Ovary (tissue), 7 donors: ENCODE measurements at regions not wholly inside any gene's neighbourhood (a gene's known extent, or its start where the extent isn't known, plus 50 kb on each side); places are given as distances from the start of the nearest gene placed in this dataset.
"Not testable (repeated sequence)": the region's sequence is repeated elsewhere in the genome, so short reads cannot be mapped to it uniquely, and the experiment has no call there.

Experiments
- DNase-seq, 5 donors: peaks; one replicate each; pipeline ENCODE4 v3.0.0-alpha.2; 2019 to 2020
- H3K27ac ChIP-seq, 2 donors: fragments of 200-600 bp; one replicate each; pipeline versions ENCODE4 v1.5.1 to v1.8.0; 2019 to 2022
- H3K27me3 ChIP-seq: fragments of 200-600 bp; one replicate; pipeline ENCODE4 v1.8.0; 2022
- H3K36me3 ChIP-seq: fragments of 200-600 bp; sonication (generic); one replicate; pipeline ENCODE4 v1.5.1; 2019
- H3K4me1 ChIP-seq: one replicate; pipeline ENCODE4 v1.8.1; 2013; ENCODE audit warnings: mild to moderate bottlenecking, moderate library complexity; ENCODE audit not compliant: insufficient read depth
- H3K4me3 ChIP-seq: fragments of 200-600 bp; sonication (generic); one replicate; pipeline ENCODE4 v1.5.1; 2017
- H3K9me3 ChIP-seq, 2 donors: fragments of 200-600 bp in 1 of 2; sonication (generic) in 1 of 2; one replicate each; pipeline versions ENCODE4 v1.5.1 to v1.8.1; 2013 to 2019; ENCODE audit warnings: mild to moderate bottlenecking in 1 of 2, moderate library complexity in 1 of 2
- EP300 ChIP-seq: sonication (generic); formaldehyde crosslinking; IDR thresholded peaks from one replicate; pipeline ENCODE4 v1.6.1; 2017; ENCODE audit warnings: antibody characterized with exemption
- POLR2A ChIP-seq: fragments of 450-650 bp; IDR thresholded peaks from one replicate; pipeline ENCODE4 v1.6.1; 2017; ENCODE audit warnings: antibody characterized with exemption, mild to moderate bottlenecking, moderate library complexity
- WGBS, 3 donors: extraction: QIAGEN DNeasy Blood & Tissue Kit in 1 of 3; methylation state at CpG; one replicate each; pipeline versions ENCODE4 v1.1.5 to v1.1.7; 2013 to 2017; 5-methylcytosine and 5-hydroxymethylcytosine counted together
- intact Hi-C, 4 donors: fragments of 100-400 bp; cut with DNase I; formaldehyde crosslinking; loops; one replicate each; pipeline versions ENCODE4 v1.11.0 to v1.15.1; 2022 to 2023
- TF ChIP-seq, protein P1 (sequence below), 3 donors: fragments of 450-650 bp in 2 of 3; fragments of 200-600 bp in 1 of 3; IDR thresholded peaks; one replicate each; pipeline versions ENCODE4 v1.5.1 to v1.8.0; 2016 to 2022; ENCODE audit warnings: antibody characterized with exemption in 3 of 3, mild to moderate bottlenecking in 1 of 3
- donor health status: DM: no; HTN: no; CAD: no; lungs with moderate emphysema.
- donor health status: DM: no; HTN: no; CAD: no.
- donor health status: Bipolar disorder and iron deficiency.
- donor health status: DM: no; HTN: no; CAD: no.
- donor health status: DM: yes; HTN: yes; CAD: no.

DNA sequence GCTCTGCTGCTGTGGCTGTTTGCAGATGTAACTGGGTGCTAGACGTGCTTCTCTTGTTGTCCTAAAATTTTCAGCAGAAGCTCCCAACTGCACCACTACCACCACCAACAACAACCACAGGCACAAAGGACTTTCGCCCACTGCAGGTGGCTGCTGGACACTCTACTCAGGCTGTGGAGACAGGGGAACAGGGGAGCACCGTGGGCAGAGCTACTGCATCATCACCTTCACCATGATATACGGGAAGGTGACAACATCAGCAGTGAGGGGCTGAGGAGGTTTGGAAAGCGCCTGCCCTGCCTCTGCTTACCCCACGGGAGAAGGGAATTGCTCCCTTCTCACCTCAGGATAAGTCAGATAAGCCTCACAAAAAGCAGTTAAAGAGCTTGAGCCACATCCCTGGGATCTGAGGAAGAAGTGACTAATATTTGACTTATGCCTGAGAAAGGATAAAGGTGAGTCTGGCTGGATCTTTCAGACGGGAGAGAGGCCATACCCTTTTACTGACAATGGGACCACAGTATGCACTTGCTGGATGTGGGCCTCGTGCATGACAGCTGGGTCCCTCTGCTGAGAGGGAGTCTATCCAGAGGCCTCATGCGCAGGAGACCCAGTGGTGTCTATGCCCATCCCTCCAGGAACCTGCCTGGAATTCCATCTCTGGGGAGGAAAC lies 217.6 kb downstream of the KLF6 start:
- WGBS, 3 donors: 71 to 79% (median 78%) methylated on average over 9 of the region's 9 CpGs
- Histone ChIP-seq H3K4me1 (no peaks in the 10 kb centered on the region), H3K27ac (no peak overlapping the region), H3K4me3 (no peak overlapping the region), H3K27me3 (no peaks in the 10 kb centered on the region), H3K36me3 (no peaks in the 10 kb centered on the region), H3K9me3 (no peaks in the 10 kb centered on the region)
- DNase-seq: no peak
- intact Hi-C loops: no loop called here
- TF ChIP-seq, protein P1, sequence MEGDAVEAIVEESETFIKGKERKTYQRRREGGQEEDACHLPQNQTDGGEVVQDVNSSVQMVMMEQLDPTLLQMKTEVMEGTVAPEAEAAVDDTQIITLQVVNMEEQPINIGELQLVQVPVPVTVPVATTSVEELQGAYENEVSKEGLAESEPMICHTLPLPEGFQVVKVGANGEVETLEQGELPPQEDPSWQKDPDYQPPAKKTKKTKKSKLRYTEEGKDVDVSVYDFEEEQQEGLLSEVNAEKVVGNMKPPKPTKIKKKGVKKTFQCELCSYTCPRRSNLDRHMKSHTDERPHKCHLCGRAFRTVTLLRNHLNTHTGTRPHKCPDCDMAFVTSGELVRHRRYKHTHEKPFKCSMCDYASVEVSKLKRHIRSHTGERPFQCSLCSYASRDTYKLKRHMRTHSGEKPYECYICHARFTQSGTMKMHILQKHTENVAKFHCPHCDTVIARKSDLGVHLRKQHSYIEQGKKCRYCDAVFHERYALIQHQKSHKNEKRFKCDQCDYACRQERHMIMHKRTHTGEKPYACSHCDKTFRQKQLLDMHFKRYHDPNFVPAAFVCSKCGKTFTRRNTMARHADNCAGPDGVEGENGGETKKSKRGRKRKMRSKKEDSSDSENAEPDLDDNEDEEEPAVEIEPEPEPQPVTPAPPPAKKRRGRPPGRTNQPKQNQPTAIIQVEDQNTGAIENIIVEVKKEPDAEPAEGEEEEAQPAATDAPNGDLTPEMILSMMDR (IDR thresholded peaks at IDR 0.05): no peak
- TF ChIP-seq EP300: no peak

DNA sequence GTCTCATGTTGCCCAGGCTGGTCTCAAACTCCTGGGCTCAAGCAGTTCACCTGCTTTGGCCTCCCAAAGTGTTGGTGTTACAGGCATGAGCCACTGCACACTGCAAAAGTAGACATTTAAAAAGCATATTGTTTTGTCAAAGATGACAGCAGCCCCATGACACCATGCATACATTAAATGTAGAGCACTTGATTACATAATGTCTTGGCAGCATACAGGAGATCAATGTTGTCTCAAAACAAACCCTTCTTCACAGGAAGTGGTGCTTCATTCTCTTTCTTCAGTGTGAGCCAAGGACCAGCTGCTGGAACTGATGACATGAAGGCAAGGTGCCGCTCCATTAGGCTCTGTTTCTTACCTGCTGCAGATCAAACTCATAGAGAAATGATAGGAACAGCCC lies 218.4 kb downstream of the KLF6 start:
- H3K4me1 ChIP-seq: no peaks in the 10 kb centered on the region
- TF ChIP-seq EP300 (no peak), POLR2A (no peak)
- TF ChIP-seq, protein P1 (IDR thresholded peaks at IDR 0.05): no peak
- H3K4me3 ChIP-seq: no peak overlapping the region
- intact Hi-C loops: no loop called here
- DNase-seq: no peak
- no peaks in the 10 kb centered on the region for H3K36me3 ChIP-seq
- no peak overlapping the region for H3K27ac ChIP-seq
- no peaks in the 10 kb centered on the region for H3K9me3 ChIP-seq
- WGBS, 3 donors: 70 to 98% (median 86%) methylated on average over 1 of the region's 1 CpG
- H3K27me3 ChIP-seq: no peaks in the 10 kb centered on the region

- intact Hi-C loops: no loop called here
- DNase-seq: no peak
- WGBS, 3 donors: 90 to 93% (median 93%) methylated on average over 7 of the region's 7 CpGs
- Histone ChIP-seq H3K27ac (no peak overlapping the region), H3K4me3 (no peak overlapping the region), H3K27me3 (no peaks in the 10 kb centered on the region), H3K4me1 (no peaks in the 10 kb centered on the region), H3K36me3 (no peaks in the 10 kb centered on the region), H3K9me3 (no peaks in the 10 kb centered on the region)
- TF ChIP-seq POLR2A (no peak), EP300 (no peak)
- TF ChIP-seq, protein P1 (IDR thresholded peaks at IDR 0.05): no peak
Observed at GRCh38 chr10:3564346-3565002, 220.5 kb downstream of the KLF6 start.

- H3K4me3 ChIP-seq: no peak overlapping the region
- 82 to 94% (median 85%) methylated on average over 3 of the region's 3 CpGs for WGBS, 3 donors
- no peaks in the 10 kb centered on the region for H3K27me3 ChIP-seq
- no peaks in the 10 kb centered on the region for H3K9me3 ChIP-seq
- DNase-seq: no peak
- TF ChIP-seq POLR2A: no peak
- TF ChIP-seq EP300: no peak
- TF ChIP-seq, protein P1 (IDR thresholded peaks at IDR 0.05): no peak
- H3K27ac ChIP-seq: no peak overlapping the region
- H3K36me3 ChIP-seq: no peaks in the 10 kb centered on the region
- no peaks in the 10 kb centered on the region for H3K4me1 ChIP-seq
- intact Hi-C loops: no loop called here
Observed at GRCh38 chr10:3563298-3563697, 221.7 kb downstream of the KLF6 start.

DNA sequence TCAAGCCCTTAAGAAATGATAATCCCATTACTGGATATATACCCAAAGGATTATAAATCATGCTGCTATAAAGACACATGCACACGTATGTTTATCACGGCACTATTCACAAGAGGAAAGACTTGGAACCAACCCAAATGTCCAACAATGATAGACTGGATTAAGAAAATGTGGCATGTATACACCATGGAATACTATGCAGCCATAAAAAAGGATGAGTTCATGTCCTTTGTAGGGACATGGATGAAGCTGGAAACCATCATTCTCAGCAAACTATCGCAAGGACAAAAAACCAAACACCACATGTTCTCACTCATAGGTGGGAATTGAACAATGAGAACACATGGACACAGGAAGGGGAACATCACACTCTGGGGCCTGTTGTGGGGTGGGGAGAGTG lies 224.4 kb downstream of the KLF6 start:
- H3K9me3 ChIP-seq, H3K4me3 ChIP-seq, H3K27me3 ChIP-seq, DNase-seq, H3K27ac ChIP-seq, intact Hi-C loops, H3K4me1 ChIP-seq, H3K36me3 ChIP-seq: not testable (repeated sequence)
- 84 to 93% (median 93%) methylated on average over 2 to 3 of the region's 3 CpGs for WGBS, 3 donors
